ENCODE measurements at regions not wholly inside any gene's neighbourhood (a gene's known extent, or its start where the extent isn't known, plus 50 kb on each side); places are given as distances from the start of the nearest gene placed in this dataset.

DNA sequence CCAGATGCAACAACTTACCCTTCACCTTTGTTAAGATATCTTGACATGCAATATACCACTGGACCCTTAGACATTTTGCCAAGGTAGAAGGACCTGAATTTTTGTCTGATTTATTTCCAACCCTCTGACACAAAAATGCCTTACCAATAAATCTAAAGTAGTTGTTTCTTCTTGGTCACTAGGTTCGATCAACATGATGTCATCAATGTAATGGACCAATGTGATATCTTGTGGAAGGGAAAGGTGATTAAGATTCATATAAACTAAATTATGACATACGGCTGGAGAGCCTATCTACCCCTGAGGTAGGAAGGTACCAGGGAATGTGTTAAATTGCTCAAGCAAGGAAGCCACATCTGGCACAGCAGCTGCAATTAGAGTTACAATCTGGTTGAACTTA is 67.7 kb upstream of the SERPINE2 start:
- Histone ChIP-seq H3K18ac (ENCODE audit: insufficient read length, low read depth, low read length) (no peak overlapping the region), H2AK5ac (ENCODE audit: insufficient read length, low read length) (no peak overlapping the region), H3T11ph (ENCODE audit: low read length) (no peak overlapping the region), H3K4me1 (ENCODE audit: insufficient read depth, low read length) (no peaks in the 10 kb centered on the region; the same call in 1 of the 2 replicates), H4K5ac (ENCODE audit: insufficient read length, low read depth, low read length) (no peak overlapping the region), H3K9me3 (ENCODE audit: control insufficient read depth, low read depth, low read length) (no peaks in the 10 kb centered on the region), H3K9ac (ENCODE audit: extremely low read depth, insufficient read length, low read length) (no peak overlapping the region), H3K27ac (ENCODE audit: insufficient read length, low read depth, low read length) (no peak overlapping the region), H4K8ac (replicated peaks; ENCODE audit: insufficient read length, low read depth, low read length) (no peak overlapping the region), H3K23ac (ENCODE audit: insufficient read length, low read depth, low read length) (no peak overlapping the region), H3K23me2 (ENCODE audit: insufficient read length, low read depth, low read length, poor library complexity, severe bottlenecking) (no peaks in the 10 kb centered on the region), H3K4me2 (ENCODE audit: insufficient read depth, insufficient read length, low read length) (no peak overlapping the region), H3K79me2 (ENCODE audit: insufficient read depth, low read length) (no peaks in the 10 kb centered on the region), H2BK12ac (ENCODE audit: insufficient read length, low read depth, low read length) (no peak overlapping the region), H3K27me3 (ENCODE audit: insufficient read depth, low read length) (no peaks in the 10 kb centered on the region), H3K14ac (ENCODE audit: insufficient read depth, low read length) (no peak overlapping the region), H2BK20ac (ENCODE audit: low read depth, low read length, poor library complexity, severe bottlenecking) (no peak overlapping the region), H4K20me1 (ENCODE audit: control insufficient read depth, insufficient read depth, insufficient read length) (no peaks in the 10 kb centered on the region), H3K4ac (ENCODE audit: low read depth, low read length) (no peak overlapping the region), H3K79me1 (ENCODE audit: insufficient read depth, low read depth, low read length, poor library complexity, severe bottlenecking) (no peaks in the 10 kb centered on the region), H4K91ac (ENCODE audit: insufficient read length, low read depth, low read length) (no peak overlapping the region), H3K56ac (ENCODE audit: insufficient read length, low read depth, low read length) (no peak overlapping the region), H2AFZ (ENCODE audit: low read length) (no peak overlapping the region), H2BK5ac (ENCODE audit: insufficient read length, low read length) (no peak overlapping the region), H2BK15ac (ENCODE audit: low read depth, low read length) (no peak overlapping the region), H2BK120ac (ENCODE audit: low read depth, low read length, poor library complexity, severe bottlenecking) (no peak overlapping the region)
- H3K4me1 Mint-ChIP-seq = no peaks in the 10 kb centered on the region
- H3K27ac Mint-ChIP-seq = no peak overlapping the region
- H3K27me3 Mint-ChIP-seq (ENCODE audit: low read depth) = no peaks in the 10 kb centered on the region; the same call in 1 of the 2 replicates
- H3K36me3 Mint-ChIP-seq (ENCODE audit: insufficient read depth in 1 of 3, low read depth in 3 of 3) = no peaks in the 10 kb centered on the region
- TF ChIP-seq, protein P1, sequence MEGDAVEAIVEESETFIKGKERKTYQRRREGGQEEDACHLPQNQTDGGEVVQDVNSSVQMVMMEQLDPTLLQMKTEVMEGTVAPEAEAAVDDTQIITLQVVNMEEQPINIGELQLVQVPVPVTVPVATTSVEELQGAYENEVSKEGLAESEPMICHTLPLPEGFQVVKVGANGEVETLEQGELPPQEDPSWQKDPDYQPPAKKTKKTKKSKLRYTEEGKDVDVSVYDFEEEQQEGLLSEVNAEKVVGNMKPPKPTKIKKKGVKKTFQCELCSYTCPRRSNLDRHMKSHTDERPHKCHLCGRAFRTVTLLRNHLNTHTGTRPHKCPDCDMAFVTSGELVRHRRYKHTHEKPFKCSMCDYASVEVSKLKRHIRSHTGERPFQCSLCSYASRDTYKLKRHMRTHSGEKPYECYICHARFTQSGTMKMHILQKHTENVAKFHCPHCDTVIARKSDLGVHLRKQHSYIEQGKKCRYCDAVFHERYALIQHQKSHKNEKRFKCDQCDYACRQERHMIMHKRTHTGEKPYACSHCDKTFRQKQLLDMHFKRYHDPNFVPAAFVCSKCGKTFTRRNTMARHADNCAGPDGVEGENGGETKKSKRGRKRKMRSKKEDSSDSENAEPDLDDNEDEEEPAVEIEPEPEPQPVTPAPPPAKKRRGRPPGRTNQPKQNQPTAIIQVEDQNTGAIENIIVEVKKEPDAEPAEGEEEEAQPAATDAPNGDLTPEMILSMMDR (conservative IDR thresholded peaks at IDR 0.05) = no peak
- no CpG with 5 or more reads among the region's 2 CpGs for WGBS (ENCODE audit: extremely low coverage, insufficient read length, low lambda C conversion rate)
- no peak for DNase-seq
- H3K4me3 Mint-ChIP-seq = no peak overlapping the region
- H3K9me3 Mint-ChIP-seq = no peaks in the 10 kb centered on the region

All from H9 (cell line).